HG02885 (cell line): ENCODE measurements at regions not wholly inside any gene's neighbourhood (a gene's known extent, or its start where the extent isn't known, plus 50 kb on each side); places are given as distances from the start of the nearest gene placed in this dataset.

Experiments used
- ATAC-seq: cut with Tn5 transposase; IDR thresholded peaks from one replicate; pipeline ENCODE4 v1.9.1; 2021; ENCODE audit warnings: mild to moderate bottlenecking; ENCODE audit not compliant: unreplicated experiment, poor library complexity

- ATAC-seq: no peak
Observed at GRCh38 chr3:137360531-137361201, 402.9 kb downstream of the IL20RB start.

DNA sequence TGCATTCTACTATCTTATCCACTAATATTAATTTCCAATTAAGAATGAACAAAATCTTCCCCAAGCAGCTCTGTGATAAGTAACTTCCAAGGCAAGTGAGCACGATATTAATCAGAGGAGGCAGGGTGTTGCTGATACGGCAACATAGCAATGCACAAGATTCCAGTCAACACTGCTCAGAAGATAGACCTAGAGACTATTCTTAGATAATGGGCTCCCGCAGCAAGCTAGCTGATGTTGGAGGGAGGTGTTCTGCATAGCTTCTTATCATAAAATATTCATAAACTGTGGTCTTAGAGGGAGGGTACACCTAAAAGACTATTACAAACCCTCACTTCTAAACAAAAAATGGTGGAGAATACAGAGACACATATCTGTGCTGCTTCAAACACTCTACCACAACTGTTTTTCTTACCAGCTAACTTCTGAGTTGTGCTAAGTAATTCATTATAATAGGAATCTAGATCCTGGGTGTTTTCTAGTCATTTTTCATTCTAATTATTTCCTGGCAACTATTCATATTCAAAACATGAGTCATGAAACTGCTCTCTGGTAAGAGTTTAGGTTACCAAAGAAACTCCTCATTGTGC is 382.0 kb upstream of the SOX14 start:
- ATAC-seq: no peak

- ATAC-seq: no peak
Observed at GRCh38 chr3:137385922-137386321, 378.2 kb upstream of the SOX14 start.

GRCh38 chr3:137409584-137409983 is 354.5 kb upstream of the SOX14 start:
- no peak for ATAC-seq

DNA sequence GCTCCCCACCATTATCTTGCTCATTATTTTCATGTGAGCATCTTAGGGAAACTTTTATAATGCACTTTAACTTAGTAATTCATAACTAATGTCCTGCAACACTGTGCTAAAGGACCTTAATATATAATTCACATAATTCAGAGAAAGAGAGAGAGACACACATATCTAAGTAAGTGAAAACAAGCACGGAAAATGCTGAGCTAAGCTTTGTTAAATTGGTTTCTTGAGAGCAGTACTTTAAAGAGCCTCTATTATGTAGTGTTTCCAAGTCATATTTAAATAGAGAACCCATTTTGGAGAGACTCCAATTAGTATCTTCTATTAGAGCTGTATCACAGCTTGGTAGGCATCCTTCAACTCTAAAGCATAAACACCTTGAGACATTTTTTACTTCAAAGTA is 354.1 kb upstream of the SOX14 start:
- no peak for ATAC-seq

GRCh38 chr3:137420198-137420995 is 343.7 kb upstream of the SOX14 start:
- ATAC-seq: no peak

DNA sequence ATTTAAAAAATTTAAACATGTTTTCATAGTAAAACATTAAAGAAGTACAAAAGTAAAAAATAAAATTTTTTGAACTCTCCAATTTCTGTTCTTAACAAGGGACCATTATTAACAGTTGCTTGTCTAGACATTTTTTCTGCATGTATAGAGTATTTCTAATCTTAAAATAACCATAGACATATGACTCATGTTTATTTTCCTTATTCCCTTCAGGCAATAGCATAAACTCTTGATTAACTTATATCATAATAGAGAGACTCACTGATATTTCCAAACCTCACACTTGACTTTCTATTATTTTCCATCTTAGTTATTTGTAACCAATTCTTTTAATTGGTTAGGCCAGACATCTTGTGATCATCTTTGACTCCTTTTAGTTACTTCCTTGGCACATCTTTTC is 325.6 kb upstream of the SOX14 start:
- ATAC-seq: no peak

GRCh38 chr3:137460944-137461343 is 303.2 kb upstream of the SOX14 start:
- no peak for ATAC-seq

DNA sequence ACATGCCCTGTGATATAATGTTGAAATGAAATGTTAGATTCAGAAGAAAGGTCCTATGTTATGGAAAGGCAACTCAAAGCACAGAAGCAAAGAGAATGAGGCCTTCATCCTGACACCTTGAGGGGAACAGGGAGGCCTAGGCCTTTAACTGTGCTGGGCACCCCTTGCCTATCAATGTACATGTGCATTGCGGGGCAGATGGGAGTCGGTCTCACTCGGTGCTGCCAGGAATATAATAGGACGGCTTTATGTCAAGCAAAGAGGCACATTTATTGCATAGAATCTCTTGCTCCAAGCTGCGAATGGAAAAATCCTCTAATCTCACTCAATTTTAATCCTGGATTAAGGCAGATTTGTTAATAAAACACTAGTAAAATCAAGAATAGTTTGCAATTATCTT is 301.0 kb upstream of the SOX14 start:
- no peak for ATAC-seq

GRCh38 chr3:137464341-137464740 is 299.8 kb upstream of the SOX14 start:
- ATAC-seq: no peak

DNA sequence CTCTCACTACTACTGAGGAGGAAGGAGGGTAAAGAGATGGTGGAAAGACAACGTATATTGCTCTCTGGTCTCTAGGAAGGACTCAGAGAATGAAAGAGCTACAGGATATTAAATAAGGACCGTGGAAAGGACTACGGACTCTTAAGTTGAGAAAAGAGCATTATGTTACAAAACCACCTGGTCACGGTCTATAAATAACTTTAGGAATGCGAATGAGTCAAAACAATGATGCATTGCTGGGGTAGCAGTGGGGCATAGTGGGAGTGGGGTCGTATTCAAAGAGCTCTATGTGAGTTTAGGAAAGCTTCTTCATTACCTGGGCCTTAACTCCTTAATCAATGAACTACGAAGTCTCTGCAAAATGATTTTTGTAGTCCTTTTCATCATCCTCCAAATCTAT is 295.7 kb upstream of the SOX14 start:
- ATAC-seq: no peak

DNA sequence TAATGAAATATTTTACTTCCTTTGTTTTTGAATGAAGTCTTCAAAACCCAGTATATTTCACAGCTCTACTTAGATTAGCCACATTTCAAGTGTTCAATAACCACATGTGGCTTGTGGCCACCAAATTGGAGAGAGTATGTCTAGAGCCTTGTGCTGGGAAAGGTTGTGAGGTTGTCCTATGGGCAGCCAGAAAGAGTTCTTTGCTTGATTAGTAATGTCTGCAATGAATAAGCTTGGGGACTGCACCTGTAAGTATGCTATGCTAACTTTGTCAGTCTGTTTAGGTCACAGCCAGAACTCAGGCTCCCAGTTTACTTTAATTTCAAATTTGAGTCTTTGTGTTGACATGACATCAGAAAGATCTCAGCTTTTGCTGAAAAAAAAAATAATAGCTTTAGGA is 294.9 kb upstream of the SOX14 start:
- no peak for ATAC-seq

- peak; percentile 63 for ATAC-seq
Observed at GRCh38 chr3:137471130-137471529, 293.0 kb upstream of the SOX14 start.

DNA sequence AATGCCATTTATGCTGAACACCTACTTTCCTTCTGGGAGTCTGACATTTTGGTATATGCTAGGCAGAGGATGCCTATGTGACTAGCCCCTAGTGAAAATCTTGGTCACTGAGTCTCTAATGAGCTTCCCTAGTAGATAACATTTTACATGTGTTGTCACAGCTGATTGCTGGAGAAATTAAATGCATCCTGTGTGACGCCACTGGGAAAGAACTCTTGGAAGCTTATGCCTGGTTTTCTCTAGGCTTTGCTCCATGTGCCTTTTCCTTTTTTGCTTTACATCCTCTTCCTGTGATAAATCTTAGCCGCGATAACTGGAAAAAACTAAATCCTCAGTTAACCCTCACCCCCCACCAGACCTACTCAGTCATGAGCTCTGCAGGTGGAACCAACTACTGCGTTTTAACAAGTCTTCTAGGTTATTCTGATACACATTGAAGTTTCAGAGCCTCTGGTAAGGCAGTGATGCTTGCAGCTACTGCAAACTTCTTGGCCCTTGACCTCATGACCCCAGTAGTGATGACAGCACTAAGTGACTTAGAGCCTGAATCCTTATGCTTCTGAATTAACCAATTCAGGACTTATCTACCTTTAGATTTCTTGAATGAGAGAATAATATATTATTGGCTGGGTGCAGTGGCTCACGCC is 292.4 kb upstream of the SOX14 start:
- ATAC-seq: no peak

DNA sequence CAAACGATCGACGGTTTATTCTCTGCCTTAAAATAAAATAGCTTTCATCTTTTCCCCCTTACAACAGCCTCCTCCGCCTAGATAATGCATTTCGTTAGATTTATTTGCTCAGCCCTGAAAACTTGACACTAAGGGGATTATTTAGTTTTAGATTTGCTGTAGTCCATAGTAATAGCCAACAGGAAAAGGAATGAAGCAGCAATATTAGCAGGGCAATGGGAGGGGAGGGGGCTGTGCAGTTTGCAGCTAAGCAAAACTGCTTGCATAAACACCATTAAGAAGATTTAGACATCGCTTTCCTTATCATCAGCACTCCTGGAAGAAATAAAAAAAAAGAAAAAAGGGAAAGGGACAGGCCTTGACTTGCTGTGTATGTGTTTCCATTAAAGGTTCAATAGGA is 286.5 kb upstream of the SOX14 start:
- ATAC-seq: no peak

DNA sequence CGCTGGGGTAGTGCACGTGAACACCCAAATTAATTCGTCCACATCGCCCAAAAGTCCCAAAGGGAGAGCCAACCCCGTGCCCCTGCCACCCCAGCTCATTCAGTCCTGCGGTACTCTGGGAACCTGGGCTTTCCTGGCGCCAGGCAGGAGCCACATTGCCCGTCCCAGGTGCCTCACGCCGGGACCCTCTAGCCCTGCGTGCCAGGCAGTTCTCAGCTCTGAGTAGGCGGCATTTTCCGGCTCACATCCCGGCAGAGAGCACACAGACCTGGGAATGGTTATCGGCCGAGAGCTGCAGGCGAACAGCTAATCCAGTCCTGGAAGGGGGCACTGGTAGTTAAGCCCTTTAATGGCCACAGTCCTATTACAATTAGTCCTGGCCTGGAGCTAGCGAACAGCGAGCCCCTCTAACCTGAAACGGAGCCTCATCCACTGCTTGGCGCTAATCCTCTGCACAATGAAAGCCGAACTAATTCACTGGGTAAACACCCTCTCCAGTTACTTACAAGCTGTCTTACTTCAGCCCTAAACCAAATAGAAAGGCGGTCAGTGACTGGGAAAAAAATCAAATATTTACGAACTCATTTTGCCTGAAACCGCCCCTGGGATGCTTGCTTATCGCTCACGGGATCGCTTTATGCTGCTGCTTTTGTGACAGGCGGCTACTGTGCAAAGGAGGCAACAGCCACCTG is 254.6 kb upstream of the SOX14 start:
- ATAC-seq: no peak

GRCh38 chr3:137511655-137512054 is 252.5 kb upstream of the SOX14 start:
- ATAC-seq: no peak

GRCh38 chr3:137514853-137515252 is 249.3 kb upstream of the SOX14 start:
- no peak for ATAC-seq

- no peak for ATAC-seq
Observed at GRCh38 chr3:137519602-137520001, 244.5 kb upstream of the SOX14 start.

DNA sequence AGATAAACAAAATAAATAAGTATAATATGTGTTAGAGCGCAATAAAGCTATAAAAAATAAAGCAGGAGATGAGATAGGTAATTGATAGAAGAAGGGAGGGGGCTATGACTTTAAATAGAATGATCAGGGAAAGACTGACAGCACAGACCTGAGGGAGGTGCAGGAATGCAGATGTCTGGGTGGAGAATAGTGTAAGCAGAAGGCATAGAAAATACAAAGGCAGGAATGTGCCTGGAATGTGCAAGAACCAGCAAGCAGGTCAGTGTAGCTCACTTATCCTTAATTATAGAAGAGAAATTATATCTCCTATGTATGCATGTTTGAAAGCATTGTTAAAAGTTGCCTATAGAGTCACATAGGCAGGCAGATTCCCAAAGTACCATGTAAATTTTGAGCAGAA is 239.4 kb upstream of the SOX14 start:
- ATAC-seq: no peak

- ATAC-seq: no peak
Observed at GRCh38 chr3:137525471-137525870, 238.6 kb upstream of the SOX14 start.
